SW480 (cell line): ENCODE measurements at regions not wholly inside any gene's neighbourhood (a gene's known extent, or its start where the extent isn't known, plus 50 kb on each side); places are given as distances from the start of the nearest gene placed in this dataset.

Experiments
- DNase-seq: peaks from one replicate; pipeline ENCODE4 v3.0.0-alpha.2; 2016; ENCODE audit warnings: low spot score

DNA sequence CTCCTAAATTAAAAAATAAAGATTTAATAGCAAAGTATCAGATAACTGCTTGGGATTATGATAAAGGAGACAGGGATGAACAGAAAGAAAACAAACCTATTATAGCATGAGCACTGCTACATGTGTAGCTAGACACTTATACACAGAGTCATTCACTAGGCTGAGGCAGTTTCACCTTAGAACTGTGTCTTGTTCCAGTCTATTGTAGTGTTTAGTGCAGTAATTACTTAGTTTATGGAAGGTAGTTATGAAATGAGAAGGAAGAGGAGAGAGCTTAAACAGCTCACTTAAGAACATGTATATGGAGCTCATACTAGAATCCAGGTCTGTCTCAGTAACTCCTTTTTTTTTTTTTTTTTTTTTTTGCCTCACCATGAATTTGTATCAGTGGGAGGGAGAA, 441.4 kb downstream of the PDCD6IP start:
- no peak for DNase-seq

DNA sequence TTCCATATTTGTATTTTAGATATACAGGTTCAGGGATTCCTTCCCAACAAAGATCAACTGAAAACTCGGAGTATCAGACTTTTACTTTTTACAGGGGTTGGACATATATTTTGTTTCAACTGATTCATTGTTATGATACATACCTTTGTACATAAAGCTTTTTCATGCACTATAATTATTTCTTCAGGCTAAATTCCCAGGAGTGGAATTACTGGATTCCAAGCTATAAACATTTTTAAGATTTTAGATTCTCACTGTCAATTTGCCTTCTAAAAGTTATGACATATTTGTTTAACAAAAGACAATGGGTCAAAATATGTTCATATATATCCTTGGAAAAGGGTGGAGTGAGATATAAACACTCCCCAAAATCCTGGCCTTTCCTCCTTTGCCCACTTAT, 449.0 kb downstream of the PDCD6IP start:
- DNase-seq, result no peak

DNA sequence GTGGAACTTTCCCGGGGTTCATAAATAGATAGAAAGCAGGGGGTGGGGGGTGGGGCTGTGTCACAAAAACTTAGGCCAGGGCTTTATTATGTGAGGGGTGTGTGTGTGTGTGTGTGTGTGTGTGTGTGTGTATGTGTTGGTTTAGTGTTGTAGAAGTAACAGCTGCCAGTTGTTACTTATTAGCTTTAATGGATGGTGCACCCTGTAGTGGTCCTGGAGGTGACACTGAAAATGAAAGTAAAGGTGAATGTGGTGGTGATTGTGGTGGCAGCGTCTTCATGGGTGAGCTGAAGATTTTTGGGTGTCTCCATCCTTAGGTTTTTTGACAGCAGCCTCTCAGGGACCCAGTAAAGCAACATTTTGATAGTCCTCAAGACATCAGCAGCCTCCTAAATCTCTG, 449.9 kb downstream of the PDCD6IP start:
- DNase-seq, result no peak

DNA sequence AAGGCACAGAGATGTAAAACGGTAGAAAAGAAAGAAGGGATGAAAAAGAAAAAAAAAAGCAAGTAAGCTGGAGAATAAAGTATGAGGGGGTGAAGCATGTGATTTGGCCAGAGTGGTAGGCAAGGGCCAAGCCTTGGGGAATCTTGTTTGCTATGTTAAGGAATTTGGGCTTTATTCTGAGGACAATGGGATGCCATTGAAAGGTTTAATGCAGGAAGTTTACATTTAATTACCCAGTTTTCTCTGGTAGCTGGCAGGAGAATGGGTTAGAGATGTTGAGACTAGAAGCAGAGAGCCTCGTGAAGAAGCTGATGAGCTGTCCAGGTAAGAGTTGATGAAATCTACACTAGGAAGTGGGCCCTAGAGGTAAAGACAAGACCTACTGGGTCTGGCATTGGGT, 455.9 kb downstream of the PDCD6IP start:
- DNase-seq, result no peak

DNA sequence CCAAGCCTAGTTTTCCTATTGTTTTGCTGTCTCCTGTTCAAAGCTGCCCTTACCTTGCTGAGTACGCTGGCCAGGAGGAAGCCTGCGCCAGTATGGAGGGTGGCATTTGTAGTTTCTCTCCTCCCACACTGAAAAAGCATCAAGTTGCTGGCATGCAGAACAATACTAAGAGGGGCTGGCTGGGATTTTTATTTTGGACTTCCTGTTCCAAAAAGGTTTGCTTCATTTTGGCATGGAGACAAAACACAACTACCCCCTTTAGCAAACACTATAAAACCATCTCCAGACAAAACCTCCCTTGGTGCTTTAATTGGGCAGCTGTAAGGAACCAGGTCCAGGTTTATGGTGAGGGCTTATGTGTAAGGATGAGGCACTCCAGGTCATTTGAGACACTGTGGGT, 457.6 kb downstream of the PDCD6IP start:
- DNase-seq, result no peak

DNA sequence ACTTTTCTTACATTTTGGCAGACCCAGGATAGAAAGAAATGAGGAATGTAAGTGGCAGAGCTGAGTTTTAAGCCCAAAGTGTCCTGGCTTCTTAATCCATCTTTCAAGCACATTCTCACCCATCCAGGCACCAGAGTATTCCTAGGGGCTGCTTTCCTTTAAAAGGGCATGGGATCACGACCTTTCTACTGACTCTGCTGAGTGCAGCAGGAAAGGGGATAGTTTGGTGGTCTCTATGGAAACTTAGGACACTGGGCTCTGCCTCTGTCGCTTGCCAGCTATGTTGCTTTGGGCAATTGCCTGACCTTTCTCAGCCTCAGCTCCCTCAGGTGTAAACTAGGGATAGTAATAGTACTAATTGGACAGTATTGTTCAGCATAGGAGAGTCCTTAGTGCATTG, 458.4 kb downstream of the PDCD6IP start:
- no peak for DNase-seq

DNA sequence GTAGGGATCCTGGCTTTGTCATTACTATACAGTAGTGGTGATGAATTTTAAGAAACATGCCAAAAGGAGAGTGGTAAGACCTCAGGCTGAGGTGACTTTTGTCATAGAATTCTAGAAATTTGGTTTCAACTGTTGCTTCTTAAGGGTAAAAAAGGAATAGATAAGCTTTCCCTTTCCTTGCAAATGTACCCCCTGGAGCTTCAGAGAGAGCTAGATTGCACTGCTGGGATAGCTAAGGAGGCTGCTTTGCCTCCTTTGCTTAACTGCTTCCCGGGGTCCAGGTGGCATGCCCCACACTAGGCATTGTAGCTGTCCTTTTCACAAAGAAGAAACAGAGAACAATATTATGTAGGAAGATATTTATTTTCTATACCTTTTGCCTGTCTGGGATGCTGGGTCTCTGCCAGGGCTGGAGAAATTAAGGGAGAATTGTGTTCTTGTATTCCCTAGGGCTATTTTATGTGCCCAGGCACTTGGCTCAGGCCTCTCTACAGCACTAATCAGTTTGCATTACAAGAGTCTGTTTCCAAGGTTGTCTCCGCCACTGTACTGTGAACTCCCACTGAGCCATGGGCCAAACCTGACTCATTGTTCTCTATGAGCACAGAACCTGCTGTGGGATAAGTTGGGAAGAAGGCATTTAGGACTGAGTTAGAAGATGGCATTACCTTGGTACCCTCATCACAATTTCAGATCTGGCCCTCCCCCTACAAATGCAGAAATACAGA, 460.0 kb downstream of the PDCD6IP start:
- DNase-seq, result no peak

DNA sequence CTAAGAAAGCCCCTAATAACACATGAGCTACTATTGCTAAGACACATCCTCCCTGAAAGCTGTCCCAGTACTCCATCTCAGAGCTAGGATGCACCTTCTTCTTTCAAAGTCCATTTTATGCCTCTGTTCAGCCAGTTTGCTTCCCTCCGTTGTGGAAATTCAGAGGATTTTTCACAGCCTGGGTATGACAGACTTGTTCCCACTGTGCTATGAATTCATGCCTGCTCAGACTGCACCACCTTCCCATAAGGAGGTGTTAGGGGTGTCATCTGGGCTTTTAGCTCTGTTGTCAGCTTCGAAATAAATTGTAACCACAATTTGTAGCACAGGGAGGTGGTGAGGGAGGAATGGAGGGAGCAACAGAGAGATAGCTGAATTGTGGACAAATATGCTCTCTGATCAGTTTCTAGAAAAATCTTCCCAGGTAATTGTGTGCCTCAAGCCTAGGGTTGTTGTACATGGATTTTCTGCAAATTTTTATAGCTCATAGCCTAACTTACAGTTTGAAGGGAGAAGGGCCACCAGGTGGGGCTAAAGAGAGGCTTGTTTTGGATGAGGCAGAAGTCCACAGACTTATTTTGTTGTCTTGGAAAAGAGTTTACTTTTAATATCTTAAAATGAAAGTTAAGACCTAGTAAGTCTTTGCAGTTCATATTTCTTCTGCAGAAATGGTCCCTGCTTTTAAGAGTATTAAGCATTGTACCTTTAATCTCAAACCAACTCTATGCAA, 462.0 kb downstream of the PDCD6IP start:
- peak; percentile 29 for DNase-seq

DNA sequence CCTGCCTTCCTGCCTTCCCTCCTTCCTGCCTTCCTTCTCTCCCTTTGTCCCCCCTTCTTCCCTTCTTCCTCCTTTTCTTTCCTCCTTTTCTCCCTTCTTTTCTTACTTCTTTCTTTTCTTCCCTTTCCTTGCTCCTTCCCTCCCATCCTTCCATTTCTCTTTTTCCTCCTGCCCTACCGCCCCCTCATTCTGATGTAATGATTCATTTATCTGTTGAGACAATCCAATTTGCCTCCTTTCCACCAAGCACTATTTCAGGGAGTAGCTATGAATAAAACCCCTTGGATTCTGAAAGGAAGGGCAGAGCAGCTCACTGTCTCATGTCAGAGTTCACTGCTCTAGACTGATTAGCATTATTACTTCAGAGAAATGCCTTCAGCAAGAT, 462.6 kb downstream of the PDCD6IP start:
- no peak for DNase-seq

DNA sequence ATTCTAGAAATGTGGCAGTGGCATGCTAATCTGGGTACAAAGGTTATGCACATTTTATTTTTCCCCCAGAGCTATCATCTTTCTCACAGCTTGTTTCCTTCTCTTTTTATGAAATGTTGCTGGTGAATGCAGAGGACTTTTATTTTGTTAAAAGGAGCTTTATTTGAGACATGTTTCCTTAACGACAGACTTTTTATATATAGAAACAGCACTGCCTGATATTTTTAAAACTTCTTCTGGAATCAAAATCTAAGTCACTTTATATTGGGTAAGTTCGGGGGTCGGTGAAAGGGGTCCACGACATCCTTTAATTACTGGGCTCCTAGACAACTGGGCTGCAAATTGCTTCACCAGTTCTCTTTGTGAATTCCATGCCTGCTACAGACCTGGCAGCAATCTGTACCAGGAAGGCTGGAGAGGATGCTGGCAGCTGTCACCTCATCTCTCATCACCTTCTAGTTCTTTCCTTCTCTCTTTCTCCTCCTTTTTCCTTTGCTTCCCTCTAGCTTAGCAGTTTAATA, 464.7 kb downstream of the PDCD6IP start:
- no peak for DNase-seq

DNA sequence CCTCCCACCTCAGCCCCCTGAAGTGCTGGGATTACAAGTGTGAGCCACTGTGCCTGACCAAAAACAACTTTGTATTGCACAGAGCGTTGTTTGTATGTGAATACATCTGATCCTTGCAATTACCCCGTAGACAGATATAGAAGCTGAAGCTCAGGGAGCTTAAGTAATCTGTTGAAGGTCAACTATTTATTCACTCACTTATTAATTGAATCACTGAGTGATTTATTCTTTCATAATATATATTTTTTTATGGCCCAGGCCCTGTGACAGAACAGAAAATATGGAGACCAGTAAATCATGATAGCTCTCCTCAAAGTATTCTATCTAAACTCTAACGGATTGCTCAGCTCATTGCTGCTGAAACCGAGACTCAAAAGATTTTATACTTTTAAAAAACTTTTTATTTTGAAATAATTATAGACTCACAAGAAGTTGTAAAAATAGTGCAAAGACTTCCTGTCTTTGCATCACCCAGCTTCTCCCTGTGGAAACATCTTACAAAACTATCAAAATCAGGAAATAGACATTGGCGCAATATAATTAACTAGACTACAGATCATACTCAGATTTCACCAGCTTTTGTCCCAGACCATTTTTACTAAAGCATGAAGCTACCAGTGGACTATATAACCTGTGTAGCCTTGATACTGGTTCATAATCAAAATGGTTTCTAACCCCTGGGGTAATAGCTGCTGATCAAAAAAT, 466.1 kb downstream of the PDCD6IP start:
- DNase-seq, result no peak

DNA sequence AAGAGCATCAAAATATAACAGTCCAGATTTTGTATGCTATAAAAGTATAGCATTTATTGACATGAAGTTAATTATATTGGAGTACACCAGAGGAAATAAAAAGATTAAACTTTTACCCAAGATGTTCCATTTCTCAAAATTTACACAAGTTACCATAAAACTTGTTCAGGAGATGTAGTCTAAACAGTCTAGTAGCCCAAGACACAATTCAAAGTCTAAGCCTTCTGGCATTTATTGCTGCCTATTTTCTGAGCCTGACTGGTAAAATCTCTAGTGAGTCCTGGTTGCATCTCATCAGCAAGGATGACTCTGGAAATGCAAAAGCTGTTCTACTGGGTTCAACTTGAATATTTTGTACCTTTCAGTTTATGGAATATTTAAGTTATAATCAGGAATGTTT, 468.7 kb downstream of the PDCD6IP start:
- DNase-seq, result no peak

DNA sequence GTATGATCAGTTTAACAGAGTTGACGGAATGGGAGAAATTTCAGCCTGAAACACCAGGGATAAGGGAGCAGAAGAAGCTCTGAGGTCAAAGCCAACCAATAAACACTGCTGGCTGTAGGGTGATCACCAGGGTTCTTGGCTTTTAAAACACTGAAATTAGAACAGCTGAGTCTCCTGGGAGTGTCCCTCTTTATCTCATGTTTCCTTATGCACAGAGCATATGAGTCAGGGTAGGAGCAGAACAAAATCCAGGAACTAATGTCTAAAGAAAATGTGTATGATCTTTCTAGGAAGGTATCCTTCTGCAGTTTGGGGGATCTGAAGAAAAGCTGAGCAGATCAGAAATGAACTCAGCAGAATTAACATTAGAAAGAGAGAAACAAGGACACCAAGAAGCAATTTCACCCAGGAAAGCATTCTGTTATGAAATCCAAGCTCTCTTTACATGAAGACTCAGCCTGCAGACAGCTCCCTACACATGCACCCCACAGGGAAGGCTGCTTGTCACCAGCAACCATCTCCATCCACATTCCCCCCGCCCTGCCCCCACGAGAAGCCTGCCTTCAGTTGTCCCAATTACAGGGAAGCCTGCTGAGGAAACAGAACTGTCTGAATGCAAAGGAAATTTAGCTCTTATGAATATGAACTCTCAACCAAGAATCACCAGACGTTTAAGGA, 469.7 kb downstream of the PDCD6IP start:
- no peak for DNase-seq

DNA sequence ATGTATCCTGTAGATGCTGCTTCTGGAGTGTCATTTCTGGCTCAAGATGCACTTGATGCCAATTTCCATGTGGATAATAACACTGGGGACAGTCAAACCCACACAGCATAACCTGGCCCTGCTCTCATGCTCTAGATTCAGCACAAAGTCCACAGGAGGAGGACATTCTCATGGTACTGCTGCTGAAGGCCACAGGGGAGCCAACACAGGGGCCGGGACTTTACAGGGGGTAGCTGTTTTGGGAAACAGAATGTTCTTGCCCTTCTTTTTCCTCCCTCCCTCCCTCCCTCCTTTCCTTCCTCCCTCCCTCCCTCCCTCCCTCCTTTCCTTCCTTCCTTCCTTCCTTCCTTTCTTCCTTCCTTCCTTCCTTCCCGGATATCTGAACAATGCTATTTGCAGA, 477.4 kb downstream of the PDCD6IP start:
- no peak for DNase-seq

DNA sequence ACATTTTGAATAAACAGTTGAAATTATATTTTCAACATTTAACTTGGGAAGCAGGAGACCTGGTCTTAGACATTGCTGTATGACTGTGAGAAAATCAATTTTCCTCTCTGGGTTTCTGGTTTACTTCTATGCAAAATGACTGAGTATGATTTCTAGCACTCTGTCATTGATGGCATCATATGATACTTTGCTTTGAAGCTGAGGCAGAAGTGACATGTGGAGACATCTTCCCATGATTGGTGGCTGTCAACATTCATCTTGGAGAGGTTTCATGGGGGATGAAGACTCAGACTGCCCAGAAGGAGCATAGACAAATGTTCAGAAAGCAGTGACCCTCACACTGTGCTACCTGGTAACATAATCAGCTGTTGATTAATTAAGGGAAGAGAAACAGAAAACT, 477.9 kb downstream of the PDCD6IP start:
- no peak for DNase-seq

DNA sequence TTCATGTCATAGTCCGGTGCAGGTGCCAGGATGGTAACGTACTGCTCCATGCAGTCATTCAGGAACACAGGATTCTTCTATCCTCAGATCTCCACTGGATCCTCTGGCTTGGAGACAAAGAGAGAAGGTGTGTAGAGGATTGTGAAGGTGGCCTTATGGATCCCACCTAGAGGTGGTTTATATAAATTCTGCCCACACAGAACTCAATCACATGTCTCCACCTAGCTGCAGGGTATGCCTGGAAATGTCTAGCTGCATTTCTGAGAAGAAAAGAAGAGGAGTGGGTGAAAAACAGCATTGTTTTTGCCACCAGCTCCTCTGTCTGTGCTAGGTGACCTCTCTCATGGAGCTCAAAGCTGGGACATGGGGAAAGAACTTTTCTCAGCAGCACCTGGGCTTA, 478.7 kb downstream of the PDCD6IP start:
- DNase-seq, result no peak

DNA sequence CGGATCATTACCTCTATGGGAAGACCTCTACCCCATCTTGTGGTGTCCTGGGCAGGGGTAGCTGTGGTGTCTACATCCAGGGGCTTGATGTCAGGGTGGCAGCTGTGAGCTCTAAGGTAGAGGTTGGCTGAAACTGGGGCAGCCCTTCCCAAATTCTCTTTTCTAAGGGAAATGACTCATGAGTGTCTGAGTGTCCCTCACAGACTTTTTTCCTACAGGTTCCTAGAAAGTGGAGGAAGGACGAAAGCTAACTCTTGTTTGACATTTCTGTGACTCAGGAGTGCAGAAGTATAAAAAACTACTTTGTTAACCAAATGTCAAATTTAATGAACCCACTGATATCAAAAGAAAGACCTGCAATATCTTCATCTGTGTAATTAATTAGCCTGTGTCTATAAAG, 481.5 kb downstream of the PDCD6IP start:
- DNase-seq, result no peak

DNA sequence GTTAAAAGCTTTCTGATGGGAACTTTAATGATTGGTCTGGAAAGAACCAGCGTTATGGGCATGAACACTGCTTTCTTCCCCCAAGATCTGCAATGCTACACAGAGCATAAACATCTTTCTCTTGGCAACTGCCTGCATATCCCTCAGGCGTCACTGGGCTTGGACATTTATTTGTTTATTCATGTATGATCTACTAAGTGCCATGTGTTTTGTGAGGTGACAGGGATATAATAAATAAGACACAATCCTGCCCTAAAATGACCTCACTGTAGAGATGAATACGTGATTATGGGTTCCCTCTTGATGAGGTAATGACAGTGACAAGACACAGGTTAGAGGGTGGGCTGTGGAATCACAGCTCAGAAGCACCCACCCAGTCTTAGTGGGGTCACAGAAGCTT, 485.3 kb downstream of the PDCD6IP start:
- DNase-seq, result no peak

DNA sequence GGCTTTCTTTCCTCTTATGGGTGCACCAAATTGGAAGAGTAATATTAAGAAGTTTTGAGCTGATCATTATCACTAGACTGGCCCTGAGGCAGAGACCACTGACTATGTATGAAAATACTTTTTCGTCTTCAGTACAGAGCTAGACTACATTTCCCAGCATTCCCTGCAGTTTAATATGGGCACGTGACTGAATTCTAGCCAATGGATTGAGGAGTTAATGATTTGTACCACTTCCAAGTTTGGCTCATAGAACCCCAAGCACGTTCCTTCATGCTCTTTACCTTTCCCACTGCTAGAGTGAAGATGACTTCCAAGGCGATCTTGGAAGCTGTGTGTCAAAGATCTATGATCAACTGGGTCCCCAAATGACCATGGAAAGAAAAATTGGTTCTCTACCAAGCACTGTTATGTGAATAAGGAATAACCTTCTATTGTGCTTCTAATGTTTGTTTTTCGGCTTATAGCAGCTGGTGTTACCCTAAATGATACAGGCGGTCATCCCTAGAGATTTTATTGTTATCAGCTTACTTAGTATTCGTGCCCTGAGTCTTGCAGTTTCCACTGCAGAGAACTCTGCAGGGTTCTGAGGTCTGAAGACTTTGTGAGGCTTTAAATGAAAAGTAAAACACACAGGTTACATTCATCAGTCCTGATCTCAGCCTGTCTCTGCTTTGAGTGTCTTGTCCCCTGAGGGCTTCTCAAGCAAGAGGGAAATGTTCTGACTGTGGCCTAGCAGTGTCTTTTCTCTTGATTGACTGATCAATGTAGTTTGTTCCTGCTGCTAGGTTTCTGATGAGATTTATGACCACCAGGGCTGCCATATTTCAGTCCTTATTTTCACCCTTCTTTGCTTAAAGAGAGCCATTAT, 486.8 kb downstream of the PDCD6IP start:
- no peak for DNase-seq

DNA sequence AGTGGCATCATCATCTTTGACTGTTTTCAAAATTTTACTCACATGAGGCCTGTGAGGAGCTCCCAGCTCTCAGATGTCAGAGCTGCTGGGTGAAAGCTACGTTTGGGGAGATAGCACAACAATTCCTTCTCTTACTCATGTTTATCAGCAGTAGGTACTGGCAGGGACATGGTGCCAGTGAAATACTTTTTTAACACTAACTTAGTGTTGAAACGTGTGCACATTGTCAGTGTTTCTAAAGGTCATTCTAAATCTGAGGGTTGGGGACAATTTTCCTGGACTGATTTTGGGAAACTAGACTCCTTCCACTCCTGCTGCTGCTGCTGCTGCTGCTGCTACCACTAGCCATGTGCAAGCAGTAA, 487.4 kb downstream of the PDCD6IP start:
- no peak for DNase-seq

DNA sequence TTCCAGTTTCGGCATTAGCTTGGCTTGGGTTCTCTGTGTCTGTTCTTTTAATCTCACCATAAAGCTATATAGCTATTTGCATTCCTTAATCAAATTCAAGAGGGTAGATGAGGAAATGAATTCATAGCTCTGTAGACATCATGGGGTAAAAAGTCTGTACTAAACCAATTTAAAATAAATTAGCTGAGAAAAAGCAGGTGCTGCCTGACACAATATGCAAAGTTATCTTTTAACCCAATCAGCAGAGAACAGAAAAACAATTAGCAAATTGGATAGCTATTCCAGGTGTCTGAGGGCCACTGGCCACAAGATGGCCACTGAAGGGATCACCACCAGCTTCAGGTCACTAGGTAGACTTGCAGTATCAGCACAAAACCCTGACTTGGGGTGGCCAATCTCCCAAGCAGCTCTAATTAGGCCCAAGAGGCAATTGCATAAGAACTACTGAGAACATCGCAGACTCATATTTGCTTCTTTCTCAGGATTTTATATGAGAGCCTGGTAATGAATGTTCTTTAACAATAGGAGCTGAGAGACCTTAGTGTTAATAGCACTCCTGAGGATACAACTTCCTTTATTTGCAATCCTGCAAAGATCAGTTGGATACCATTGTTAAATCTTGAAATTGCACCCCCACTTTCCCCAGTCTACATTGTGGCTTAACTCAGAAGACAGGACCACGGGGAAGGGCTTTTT, 494.3 kb downstream of the PDCD6IP start:
- DNase-seq, result no peak
